Fibroblast of mammary gland (primary cell): ENCODE measurements at regions not wholly inside any gene's neighbourhood (a gene's known extent, or its start where the extent isn't known, plus 50 kb on each side); places are given as distances from the start of the nearest gene placed in this dataset.

Experiments
- DNase-seq: peaks from one replicate; pipeline ENCODE4 v3.0.0-alpha.2; 2010; ENCODE audit warnings: low read depth
- H3K4me3 ChIP-seq: 2 replicates; pipeline ENCODE4 v1.5.1; 2011; ENCODE audit warnings: low read depth, mild to moderate bottlenecking, low read length, moderate library complexity; ENCODE audit not compliant: control insufficient read depth
- CTCF ChIP-seq: conservative IDR thresholded peaks from 2 replicates; pipeline ENCODE4 v1.5.1; 2011; ENCODE audit warnings: low read depth, low read length, inconsistent platforms; ENCODE audit not compliant: control insufficient read depth, insufficient read depth

- no peak for DNase-seq
- H3K4me3 ChIP-seq, result no peak overlapping the region
- no peak for TF ChIP-seq CTCF
Measured at GRCh38 chr15:79632457-79632856, 200.3 kb downstream of the MINAR1 start.

- DNase-seq, result no peak
- no peak for TF ChIP-seq CTCF
- H3K4me3 ChIP-seq, result no peak overlapping the region
Measured at GRCh38 chr15:79635149-79635771, 203.1 kb downstream of the MINAR1 start.

- no peak overlapping the region for H3K4me3 ChIP-seq
- TF ChIP-seq CTCF, result no peak
- peak; percentile 40 for DNase-seq
Measured at GRCh38 chr15:79635897-79636561, 203.9 kb downstream of the MINAR1 start.

- no peak for TF ChIP-seq CTCF
- DNase-seq, result peak; percentile 83
Measured at GRCh38 chr15:79640206-79640605, 208.1 kb downstream of the MINAR1 start.

GRCh38 chr15:79641841-79642240, 209.7 kb downstream of the MINAR1 start:
- no peak for TF ChIP-seq CTCF
- H3K4me3 ChIP-seq, result no peak overlapping the region
- DNase-seq, result peak; percentile 37

More at GRCh38 chr15:79640206-79640605, 208.1 kb downstream of the MINAR1 start:
- H3K4me3 ChIP-seq, result no peak overlapping the region

- no peak for TF ChIP-seq CTCF
- DNase-seq, result no peak
- H3K4me3 ChIP-seq, result no peak overlapping the region
Measured at GRCh38 chr15:79643393-79643792, 211.3 kb downstream of the MINAR1 start.
